ENCODE measurements at regions not wholly inside any gene's neighbourhood (a gene's known extent, or its start where the extent isn't known, plus 50 kb on each side); places are given as distances from the start of the nearest gene placed in this dataset.
"Not testable (repeated sequence)": the region's sequence is repeated elsewhere in the genome, so short reads cannot be mapped to it uniquely, and the experiment has no call there.

DNA sequence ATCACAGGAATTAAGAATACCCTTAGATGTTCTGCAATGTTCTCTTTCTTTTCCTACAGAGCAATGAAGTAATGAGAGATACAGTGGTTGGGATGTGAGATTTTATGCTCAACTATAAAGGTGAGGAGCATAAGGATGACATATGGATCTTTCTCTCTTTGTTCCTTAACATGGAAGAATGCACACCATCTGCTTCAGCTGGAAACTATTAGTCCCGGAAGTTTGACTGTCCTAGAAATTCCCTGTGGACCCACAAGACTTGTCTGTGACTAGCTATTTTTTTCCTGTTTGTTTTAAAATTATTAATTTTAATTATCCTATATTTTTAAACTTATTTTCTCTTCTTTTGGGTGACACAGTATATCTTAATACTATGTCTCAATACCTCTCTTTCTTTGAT is 80.2 kb downstream of the DKK1 start:
- Histone ChIP-seq H3K27me3 (no peaks in the 10 kb centered on the region), H3K36me3 (no peaks in the 10 kb centered on the region), H3K27ac (no peak overlapping the region), H3K4me1 (no peaks in the 10 kb centered on the region), H3K4me3 (no peak overlapping the region), H3K9me3 (no peaks in the 10 kb centered on the region)
- no peak for TF ChIP-seq POLR2A (IDR thresholded peaks at IDR 0.05)
- TF ChIP-seq, protein P1, sequence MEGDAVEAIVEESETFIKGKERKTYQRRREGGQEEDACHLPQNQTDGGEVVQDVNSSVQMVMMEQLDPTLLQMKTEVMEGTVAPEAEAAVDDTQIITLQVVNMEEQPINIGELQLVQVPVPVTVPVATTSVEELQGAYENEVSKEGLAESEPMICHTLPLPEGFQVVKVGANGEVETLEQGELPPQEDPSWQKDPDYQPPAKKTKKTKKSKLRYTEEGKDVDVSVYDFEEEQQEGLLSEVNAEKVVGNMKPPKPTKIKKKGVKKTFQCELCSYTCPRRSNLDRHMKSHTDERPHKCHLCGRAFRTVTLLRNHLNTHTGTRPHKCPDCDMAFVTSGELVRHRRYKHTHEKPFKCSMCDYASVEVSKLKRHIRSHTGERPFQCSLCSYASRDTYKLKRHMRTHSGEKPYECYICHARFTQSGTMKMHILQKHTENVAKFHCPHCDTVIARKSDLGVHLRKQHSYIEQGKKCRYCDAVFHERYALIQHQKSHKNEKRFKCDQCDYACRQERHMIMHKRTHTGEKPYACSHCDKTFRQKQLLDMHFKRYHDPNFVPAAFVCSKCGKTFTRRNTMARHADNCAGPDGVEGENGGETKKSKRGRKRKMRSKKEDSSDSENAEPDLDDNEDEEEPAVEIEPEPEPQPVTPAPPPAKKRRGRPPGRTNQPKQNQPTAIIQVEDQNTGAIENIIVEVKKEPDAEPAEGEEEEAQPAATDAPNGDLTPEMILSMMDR (IDR thresholded peaks at IDR 0.05), result no peak
- ATAC-seq, result no peak
- intact Hi-C loops (cut with DNase I), result no loop called here
- 48 to 79% (median 73%) methylated on average over 1 of the region's 1 CpG for WGBS, 4 donors
- DNase-seq, result no peak

DNA sequence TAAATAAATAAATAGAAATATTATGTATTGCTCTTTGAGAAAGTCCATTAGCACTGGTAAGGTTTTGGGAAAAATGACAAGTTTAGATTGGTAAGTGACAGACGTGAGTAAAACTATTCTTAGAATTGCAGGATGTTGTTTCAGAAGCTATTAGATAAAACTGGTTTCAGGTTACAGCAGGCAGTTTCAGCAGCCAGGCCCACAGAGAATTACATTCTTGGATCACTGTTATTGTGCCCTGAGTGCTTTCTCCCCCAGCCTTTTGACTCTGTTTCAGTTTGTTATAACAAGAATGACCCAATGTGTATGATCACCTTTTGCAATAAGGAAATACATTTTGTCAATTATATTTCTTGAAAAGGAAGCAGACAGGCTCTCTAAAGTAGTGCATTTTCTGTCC is 86.5 kb downstream of the DKK1 start:
- WGBS, 4 donors, result 1 to 15% (median 6%) methylated on average over 1 of the region's 1 CpG
- Histone ChIP-seq H3K36me3 (no peaks in the 10 kb centered on the region), H3K27me3 (no peaks in the 10 kb centered on the region), H3K4me3 (no peak overlapping the region), H3K27ac (no peak overlapping the region), H3K4me1 (no peaks in the 10 kb centered on the region), H3K9me3 (peaks cover 0 to 22% (median 0%) of the 10 kb centered on the region in 12 donors)
- DNase-seq, result no peak
- no peak for TF ChIP-seq POLR2A (IDR thresholded peaks at IDR 0.05)
- TF ChIP-seq, protein P1 (IDR thresholded peaks at IDR 0.05), result no peak
- intact Hi-C loops (cut with DNase I), result no loop called here
- ATAC-seq, result no peak

DNA sequence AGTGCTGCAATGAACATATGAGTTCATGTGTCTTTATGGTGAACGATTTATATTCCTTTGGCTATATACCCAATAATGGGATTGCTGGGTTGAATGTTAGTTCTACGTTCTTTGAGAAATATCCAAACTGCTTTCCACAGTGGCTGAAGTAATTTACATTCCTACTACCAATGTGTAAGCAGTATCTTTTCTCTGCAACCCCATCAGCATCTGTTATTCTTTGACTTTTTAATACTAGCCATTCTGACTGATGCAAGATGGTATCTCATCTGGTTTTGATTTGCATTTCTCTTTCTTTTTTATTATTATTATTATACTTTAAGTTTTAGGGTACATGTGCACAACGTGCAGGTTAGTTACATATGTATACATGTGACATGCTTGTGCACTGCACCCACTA is 89.7 kb downstream of the DKK1 start:
- H3K27ac ChIP-seq; H3K4me1 ChIP-seq; intact Hi-C loops (cut with DNase I); H3K36me3 ChIP-seq; DNase-seq; ATAC-seq; H3K27me3 ChIP-seq; H3K4me3 ChIP-seq: not testable (repeated sequence)
- whole genome bisulfite sequencing, 4 donors, result 75 to 86% (median 78%) methylated on average over 3 of the region's 3 CpGs
- peaks cover 0 to 25% (median 0%) of the 10 kb centered on the region in 12 donors for H3K9me3 ChIP-seq

DNA sequence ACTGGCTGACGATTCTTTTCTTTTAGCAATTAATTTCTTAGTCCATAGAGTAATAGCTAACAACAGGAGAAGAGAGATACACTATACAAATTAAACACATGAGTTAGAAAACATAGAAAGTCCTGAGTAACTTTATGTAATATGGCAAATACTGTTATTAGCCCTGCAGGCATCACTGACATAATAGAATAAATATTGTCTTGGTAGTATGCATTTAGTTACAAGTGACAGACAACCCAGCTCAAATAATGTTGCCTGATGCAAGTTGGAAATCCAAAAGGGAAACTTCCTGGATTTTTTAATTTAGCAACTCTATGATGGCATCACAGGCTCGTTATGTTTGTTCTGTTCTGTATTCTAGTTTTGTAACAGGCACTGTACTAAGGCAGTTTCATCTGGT is 95.1 kb downstream of the DKK1 start:
- no peak overlapping the region for H3K4me3 ChIP-seq
- H3K4me1 ChIP-seq, result no peaks in the 10 kb centered on the region
- H3K36me3 ChIP-seq, result no peaks in the 10 kb centered on the region
- no peak for ATAC-seq
- peaks cover 0 to 7% (median 0%) of the 10 kb centered on the region in 9 donors for H3K27me3 ChIP-seq
- peaks cover 0 to 4% (median 0%) of the 10 kb centered on the region in 12 donors for H3K9me3 ChIP-seq
- intact Hi-C loops (cut with DNase I), result no loop called here
- no peak for DNase-seq
- H3K27ac ChIP-seq, result no peak overlapping the region
- TF ChIP-seq POLR2A (IDR thresholded peaks at IDR 0.05), result no peak
- TF ChIP-seq, protein P1 (IDR thresholded peaks at IDR 0.05), result no peak
- WGBS, 4 donors, result 70 to 75% (median 72%) methylated on average over 2 of the region's 2 CpGs

DNA sequence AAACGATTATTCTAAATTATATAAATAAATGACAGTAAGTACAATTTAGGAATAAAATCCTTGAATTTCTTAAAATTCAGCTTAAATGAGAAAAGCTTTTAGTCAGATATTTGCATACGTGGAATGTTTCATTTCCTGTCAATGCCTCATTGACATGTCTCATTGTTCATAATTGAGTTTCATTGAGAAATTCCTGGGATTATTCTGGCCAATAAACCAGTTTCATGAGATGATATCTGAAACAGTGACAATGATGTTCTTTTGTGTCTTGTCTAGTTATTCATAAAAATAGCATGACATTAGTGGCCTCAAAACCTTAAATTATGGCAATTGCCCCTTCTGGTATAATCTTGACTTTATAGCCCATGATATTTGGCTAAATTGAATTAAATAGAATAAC is 95.8 kb downstream of the DKK1 start:
- Histone ChIP-seq H3K4me1 (no peaks in the 10 kb centered on the region), H3K27me3 (peaks cover 0 to 7% (median 0%) of the 10 kb centered on the region in 9 donors), H3K27ac (no peak overlapping the region), H3K4me3 (no peak overlapping the region), H3K9me3 (peaks cover 0 to 4% (median 0%) of the 10 kb centered on the region in 12 donors), H3K36me3 (no peaks in the 10 kb centered on the region)
- ATAC-seq (no peak), DNase-seq (no peak)
- 77 to 81% (median 78%) methylated on average over 2 of the region's 2 CpGs for WGBS, 4 donors
- intact Hi-C loops (cut with DNase I), result no loop called here
- no peak for TF ChIP-seq POLR2A (IDR thresholded peaks at IDR 0.05)
- TF ChIP-seq, protein P1 (IDR thresholded peaks at IDR 0.05), result no peak
